ENCODE measurements at regions not wholly inside any gene's neighbourhood (a gene's known extent, or its start where the extent isn't known, plus 50 kb on each side); places are given as distances from the start of the nearest gene placed in this dataset.
"Not testable (repeated sequence)": the region's sequence is repeated elsewhere in the genome, so short reads cannot be mapped to it uniquely, and the experiment has no call there.

DNA sequence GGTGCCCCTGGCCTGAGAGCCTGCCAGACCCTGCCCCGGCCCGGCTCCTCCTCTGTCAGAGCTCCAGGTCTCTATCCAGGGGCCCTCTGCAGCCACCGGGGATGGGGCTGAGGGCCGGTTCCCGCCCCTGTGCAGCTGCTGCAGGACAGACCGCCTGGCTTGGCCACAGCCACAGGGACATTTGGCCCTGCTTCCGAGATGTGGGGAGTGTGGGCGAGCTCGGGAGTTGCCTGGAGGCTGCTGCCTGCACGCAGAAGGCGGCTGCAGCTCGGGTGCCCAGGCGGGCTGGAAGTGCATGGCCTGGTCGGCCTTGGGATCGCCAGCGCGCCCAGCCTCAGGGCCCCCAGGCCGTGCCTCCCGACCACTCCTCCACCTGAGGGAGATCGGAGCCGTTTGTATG is 284.8 kb downstream of the CWH43 start:
- TF ChIP-seq, protein P1, sequence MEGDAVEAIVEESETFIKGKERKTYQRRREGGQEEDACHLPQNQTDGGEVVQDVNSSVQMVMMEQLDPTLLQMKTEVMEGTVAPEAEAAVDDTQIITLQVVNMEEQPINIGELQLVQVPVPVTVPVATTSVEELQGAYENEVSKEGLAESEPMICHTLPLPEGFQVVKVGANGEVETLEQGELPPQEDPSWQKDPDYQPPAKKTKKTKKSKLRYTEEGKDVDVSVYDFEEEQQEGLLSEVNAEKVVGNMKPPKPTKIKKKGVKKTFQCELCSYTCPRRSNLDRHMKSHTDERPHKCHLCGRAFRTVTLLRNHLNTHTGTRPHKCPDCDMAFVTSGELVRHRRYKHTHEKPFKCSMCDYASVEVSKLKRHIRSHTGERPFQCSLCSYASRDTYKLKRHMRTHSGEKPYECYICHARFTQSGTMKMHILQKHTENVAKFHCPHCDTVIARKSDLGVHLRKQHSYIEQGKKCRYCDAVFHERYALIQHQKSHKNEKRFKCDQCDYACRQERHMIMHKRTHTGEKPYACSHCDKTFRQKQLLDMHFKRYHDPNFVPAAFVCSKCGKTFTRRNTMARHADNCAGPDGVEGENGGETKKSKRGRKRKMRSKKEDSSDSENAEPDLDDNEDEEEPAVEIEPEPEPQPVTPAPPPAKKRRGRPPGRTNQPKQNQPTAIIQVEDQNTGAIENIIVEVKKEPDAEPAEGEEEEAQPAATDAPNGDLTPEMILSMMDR (IDR thresholded peaks at IDR 0.05; ENCODE audit: low read depth, low read length, poor library complexity, severe bottlenecking) = not testable (repeated sequence)
- TF ChIP-seq EZH2phosphoT487 (IDR thresholded peaks at IDR 0.05; ENCODE audit: borderline replicate concordance, low read length) = not testable (repeated sequence)

Data from DOHH2 (cell line).